ENCODE measurements at regions not wholly inside any gene's neighbourhood (a gene's known extent, or its start where the extent isn't known, plus 50 kb on each side); places are given as distances from the start of the nearest gene placed in this dataset.

DNA sequence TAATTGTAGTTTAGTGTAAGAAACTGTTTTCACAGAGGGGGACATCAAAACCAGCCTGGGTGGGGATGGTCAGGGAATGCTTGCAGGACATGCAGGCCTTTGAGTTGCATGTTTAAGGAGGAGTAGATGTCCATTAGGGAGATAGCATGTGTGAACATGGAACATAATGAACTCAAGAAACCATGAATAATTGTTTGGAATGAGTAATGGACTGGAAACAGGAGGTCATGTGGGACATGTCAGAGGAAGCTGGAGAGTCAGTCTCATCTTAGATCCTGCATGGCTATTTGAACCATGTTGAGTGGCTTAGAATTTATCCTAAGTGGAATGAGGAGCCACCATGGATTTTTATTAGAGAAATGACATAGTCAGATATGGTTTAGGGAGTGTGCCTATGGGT, 86.4 kb downstream of the RPE65 start:
- Histone ChIP-seq H3F3A (ENCODE audit: insufficient read depth, low read length) (no peaks in the 10 kb centered on the region), H3K36me3 (ENCODE audit: insufficient read depth, low read length) (no peaks in the 10 kb centered on the region), H4K20me1 (ENCODE audit: insufficient read depth, low read length) (no peaks in the 10 kb centered on the region), H3K79me2 (ENCODE audit: insufficient read depth, low read length) (no peaks in the 10 kb centered on the region), H3K27ac (ENCODE audit: low read depth, low read length, poor library complexity, severe bottlenecking) (no peak overlapping the region), H3K4me2 (ENCODE audit: low read length) (no peak overlapping the region), H3K27me3 (ENCODE audit: insufficient read depth, low read length) (no peaks in the 10 kb centered on the region), H2AFZ (ENCODE audit: low read length) (no peak overlapping the region), H3K9ac (ENCODE audit: low read length) (no peak overlapping the region), H3K9me2 (ENCODE audit: low read depth, low read length) (no peaks in the 10 kb centered on the region), H3K4me3 (ENCODE audit: low read depth, low read length, poor library complexity, severe bottlenecking) (no peak overlapping the region), H3K9me3 (ENCODE audit: low read length) (no peaks in the 10 kb centered on the region), H3K4me1 (ENCODE audit: insufficient read depth, low read length, severe bottlenecking) (peaks cover 6% of the 10 kb centered on the region)
- TF ChIP-seq CTCF (IDR thresholded peaks at IDR 0.05; ENCODE audit: low read length) (no peak), EZH2 (IDR thresholded peaks at IDR 0.05; ENCODE audit: borderline replicate concordance, low read length) (no peak)

DNA sequence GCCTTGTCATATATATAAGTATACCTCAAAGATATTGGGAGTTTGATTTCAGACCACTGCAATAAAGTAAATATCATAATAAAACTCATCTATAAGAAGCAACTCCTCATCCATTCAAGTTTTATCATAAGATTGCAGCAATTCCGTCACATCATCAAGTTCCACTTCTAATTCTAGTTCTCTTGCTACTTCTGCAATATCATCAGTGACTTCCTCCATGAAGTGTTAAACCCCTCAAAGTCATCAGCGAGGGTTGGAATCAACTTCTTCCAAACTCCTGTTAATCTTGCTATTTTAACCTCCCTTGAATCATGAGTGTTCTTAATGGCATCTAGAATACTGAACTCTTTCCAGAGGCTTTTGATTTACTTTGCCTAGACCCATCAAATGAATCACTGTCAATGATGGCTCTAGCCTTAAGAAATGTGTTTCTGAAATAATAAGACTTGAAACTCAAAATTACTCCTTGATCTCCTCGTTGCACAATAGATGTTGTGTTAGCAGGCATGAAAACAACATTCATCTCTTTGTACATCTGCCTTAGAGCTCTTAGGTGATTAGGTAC, 88.3 kb downstream of the RPE65 start:
- Histone ChIP-seq H3K9me2 (ENCODE audit: low read depth, low read length) (no peaks in the 10 kb centered on the region), H3K4me3 (ENCODE audit: low read depth, low read length, poor library complexity, severe bottlenecking) (no peak overlapping the region), H3F3A (ENCODE audit: insufficient read depth, low read length) (no peaks in the 10 kb centered on the region), H3K27ac (ENCODE audit: low read depth, low read length, poor library complexity, severe bottlenecking) (no peak overlapping the region), H3K36me3 (ENCODE audit: insufficient read depth, low read length) (no peaks in the 10 kb centered on the region), H3K79me2 (ENCODE audit: insufficient read depth, low read length) (no peaks in the 10 kb centered on the region), H3K9ac (ENCODE audit: low read length) (no peak overlapping the region), H3K9me3 (ENCODE audit: low read length) (no peaks in the 10 kb centered on the region), H3K4me1 (ENCODE audit: insufficient read depth, low read length, severe bottlenecking) (peaks cover 13% of the 10 kb centered on the region), H3K27me3 (ENCODE audit: insufficient read depth, low read length) (no peaks in the 10 kb centered on the region), H3K4me2 (ENCODE audit: low read length) (no peak overlapping the region), H2AFZ (ENCODE audit: low read length) (no peak overlapping the region), H4K20me1 (ENCODE audit: insufficient read depth, low read length) (no peaks in the 10 kb centered on the region)
- TF ChIP-seq EZH2 (IDR thresholded peaks at IDR 0.05; ENCODE audit: borderline replicate concordance, low read length) (no peak), CTCF (IDR thresholded peaks at IDR 0.05; ENCODE audit: low read length) (no peak)

- Histone ChIP-seq H3F3A (ENCODE audit: insufficient read depth, low read length) (no peaks in the 10 kb centered on the region), H3K9me3 (ENCODE audit: low read length) (no peaks in the 10 kb centered on the region), H3K36me3 (ENCODE audit: insufficient read depth, low read length) (no peaks in the 10 kb centered on the region), H3K4me1 (ENCODE audit: insufficient read depth, low read length, severe bottlenecking) (peaks cover 13% of the 10 kb centered on the region), H3K9ac (ENCODE audit: low read length) (no peak overlapping the region), H4K20me1 (ENCODE audit: insufficient read depth, low read length) (no peaks in the 10 kb centered on the region), H3K79me2 (ENCODE audit: insufficient read depth, low read length) (no peaks in the 10 kb centered on the region), H2AFZ (ENCODE audit: low read length) (no peak overlapping the region), H3K9me2 (ENCODE audit: low read depth, low read length) (no peaks in the 10 kb centered on the region), H3K27ac (ENCODE audit: low read depth, low read length, poor library complexity, severe bottlenecking) (no peak overlapping the region), H3K4me3 (ENCODE audit: low read depth, low read length, poor library complexity, severe bottlenecking) (no peak overlapping the region), H3K4me2 (ENCODE audit: low read length) (no peak overlapping the region), H3K27me3 (ENCODE audit: insufficient read depth, low read length) (no peaks in the 10 kb centered on the region)
- TF ChIP-seq EZH2 (IDR thresholded peaks at IDR 0.05; ENCODE audit: borderline replicate concordance, low read length) = no peak
- no peak for TF ChIP-seq CTCF (IDR thresholded peaks at IDR 0.05; ENCODE audit: low read length)
These were observed 90.7 kb downstream of the RPE65 start for GRCh38 chr1:68359045-68359444.

Data from OCI-LY1 (cell line).